ENCODE measurements at regions not wholly inside any gene's neighbourhood (a gene's known extent, or its start where the extent isn't known, plus 50 kb on each side); places are given as distances from the start of the nearest gene placed in this dataset.
A peak's percentile ranks its signal among the peaks of the same experiment; 100 is the strongest.
"Not testable (repeated sequence)": the region's sequence is repeated elsewhere in the genome, so short reads cannot be mapped to it uniquely, and the experiment has no call there.

GRCh38 chr14:44609876-44610510 lies 102.9 kb upstream of the FSCB start:
- DNase-seq, result peak; percentile 54

- peak; percentile 74 for DNase-seq
Observed at GRCh38 chr14:44609201-44609600, 102.1 kb upstream of the FSCB start.

DNA sequence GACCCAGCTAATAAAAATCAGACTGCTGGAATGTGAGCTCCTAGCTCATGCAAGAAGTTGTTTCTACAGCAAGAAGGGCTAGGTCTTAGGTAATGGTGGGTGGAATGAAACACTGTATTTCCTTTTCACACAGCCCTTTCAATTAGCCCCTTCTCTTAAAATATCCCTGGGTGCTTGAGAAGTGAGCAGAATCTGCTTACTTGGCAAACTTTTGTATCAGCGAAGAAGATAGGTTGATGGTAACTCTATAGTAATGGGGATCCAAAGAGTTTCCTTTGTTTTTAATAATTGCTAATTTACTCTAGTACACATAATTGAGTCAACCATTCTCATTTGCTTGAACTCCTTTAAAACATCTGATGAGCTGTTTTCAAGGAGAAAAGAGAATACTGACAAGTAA lies 100.6 kb upstream of the FSCB start:
- no peak for DNase-seq

DNA sequence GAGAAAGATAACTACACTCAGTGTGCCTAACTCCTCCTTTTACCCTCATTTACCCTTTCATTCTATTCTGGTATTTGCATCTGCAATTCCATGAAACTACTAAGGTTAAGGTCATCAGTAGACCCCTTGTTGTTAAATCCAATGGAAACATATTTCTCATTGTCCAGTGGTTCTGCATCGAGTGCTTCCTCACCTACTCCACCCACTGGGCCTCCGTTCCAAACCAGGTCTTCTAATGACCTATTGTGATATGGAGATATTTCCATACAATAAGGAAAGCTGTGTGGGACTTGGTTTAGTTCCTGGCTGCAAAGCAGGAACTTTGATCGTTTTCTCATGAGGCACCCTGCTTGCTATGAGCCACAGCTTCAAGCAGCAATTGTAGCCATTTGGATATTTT lies 99.5 kb upstream of the FSCB start:
- no peak for DNase-seq

GRCh38 chr14:44601266-44601665 lies 94.2 kb upstream of the FSCB start:
- not testable (repeated sequence) for DNase-seq

DNA sequence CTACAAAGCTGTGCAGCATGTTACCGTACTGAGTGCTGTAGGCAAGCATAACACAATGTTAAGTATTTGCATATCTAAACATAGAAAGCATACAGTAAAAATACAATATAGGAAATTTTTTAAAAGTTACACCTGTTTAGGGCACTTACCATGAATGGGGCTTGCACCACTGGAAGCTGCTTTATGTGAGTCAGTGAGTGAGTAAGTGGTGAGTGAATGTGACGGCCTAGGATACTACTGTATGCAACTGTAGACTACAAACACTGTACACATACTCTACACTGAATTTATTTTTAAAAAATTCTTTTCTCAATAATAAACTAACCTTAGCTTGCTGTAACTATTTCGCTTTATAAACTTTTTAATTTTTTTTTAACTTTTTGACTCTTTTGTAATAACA lies 82.1 kb upstream of the FSCB start:
- peak; percentile 47 for DNase-seq

DNA sequence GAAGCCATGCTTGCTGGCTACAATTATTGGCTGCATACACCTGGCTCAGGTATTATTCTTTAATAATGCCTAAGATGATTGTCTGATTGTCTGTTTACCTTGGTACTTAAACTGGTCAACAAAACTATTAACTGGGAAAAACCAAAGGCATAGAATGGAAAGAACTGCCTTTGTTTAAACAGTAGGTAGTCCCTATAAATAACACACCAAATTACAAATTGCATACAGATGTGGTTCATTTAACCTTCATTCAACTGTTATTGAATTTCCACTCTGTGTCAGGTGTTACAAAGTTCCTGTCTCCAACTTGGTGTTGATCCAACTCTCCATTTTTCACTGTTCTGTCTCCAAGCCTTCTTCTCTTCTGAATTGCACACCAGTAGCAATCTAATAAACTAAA lies 79.8 kb upstream of the FSCB start:
- DNase-seq, result peak; percentile 100

GRCh38 chr14:44576356-44576755 lies 69.3 kb upstream of the FSCB start:
- DNase-seq, result no peak

GRCh38 chr14:44567997-44568396 lies 60.9 kb upstream of the FSCB start:
- no peak for DNase-seq

- no peak for DNase-seq
Observed at GRCh38 chr14:44565968-44566367, 58.9 kb upstream of the FSCB start.

GRCh38 chr14:44564908-44565307 lies 57.8 kb upstream of the FSCB start:
- DNase-seq, result peak; percentile 87

Data from DMS79 treated with DMSO at 0.1 percent for 48 hours (cell line).